ENCODE measurements at regions not wholly inside any gene's neighbourhood (a gene's known extent, or its start where the extent isn't known, plus 50 kb on each side); places are given as distances from the start of the nearest gene placed in this dataset.
"Not testable (repeated sequence)": the region's sequence is repeated elsewhere in the genome, so short reads cannot be mapped to it uniquely, and the experiment has no call there.

GRCh38 chr3:152622811-152623167, 212.1 kb upstream of the P2RY1 start:
- no peak for DNase-seq

- no peak for DNase-seq
Observed at GRCh38 chr3:152623286-152623911, 211.5 kb upstream of the P2RY1 start.

- DNase-seq: no peak
Observed at GRCh38 chr3:152626226-152626625, 208.7 kb upstream of the P2RY1 start.

- no peak for DNase-seq
Observed at GRCh38 chr3:152628496-152628895, 206.4 kb upstream of the P2RY1 start.

- DNase-seq: no peak
Observed at GRCh38 chr3:152629363-152630122, 205.4 kb upstream of the P2RY1 start.

- DNase-seq: no peak
Observed at GRCh38 chr3:152635389-152635788, 199.5 kb upstream of the P2RY1 start.

GRCh38 chr3:152636651-152637050, 198.3 kb upstream of the P2RY1 start:
- no peak for DNase-seq

GRCh38 chr3:152638214-152638613, 196.7 kb upstream of the P2RY1 start:
- DNase-seq: no peak

GRCh38 chr3:152638707-152639450, 196.1 kb upstream of the P2RY1 start:
- DNase-seq: no peak

- no peak for DNase-seq
Observed at GRCh38 chr3:152641198-152641597, 193.7 kb upstream of the P2RY1 start.

GRCh38 chr3:152642658-152643057, 192.3 kb upstream of the P2RY1 start:
- no peak for DNase-seq

GRCh38 chr3:152644478-152644877, 190.5 kb upstream of the P2RY1 start:
- no peak for DNase-seq

GRCh38 chr3:152646004-152646403, 188.9 kb upstream of the P2RY1 start:
- DNase-seq: no peak

GRCh38 chr3:152650177-152650576, 184.8 kb upstream of the P2RY1 start:
- DNase-seq: no peak

GRCh38 chr3:152650923-152651322, 184.0 kb upstream of the P2RY1 start:
- DNase-seq: not testable (repeated sequence)

- DNase-seq: no peak
Observed at GRCh38 chr3:152656214-152656971, 178.5 kb upstream of the P2RY1 start.

GRCh38 chr3:152656972-152657355, 178.0 kb upstream of the P2RY1 start:
- DNase-seq: no peak

- no peak for DNase-seq
Observed at GRCh38 chr3:152658977-152659720, 175.8 kb upstream of the P2RY1 start.

GRCh38 chr3:152662157-152662556, 172.8 kb upstream of the P2RY1 start:
- no peak for DNase-seq

- no peak for DNase-seq
Observed at GRCh38 chr3:152664766-152665165, 170.2 kb upstream of the P2RY1 start.

GRCh38 chr3:152667267-152667666, 167.7 kb upstream of the P2RY1 start:
- no peak for DNase-seq

- no peak for DNase-seq
Observed at GRCh38 chr3:152669560-152669959, 165.4 kb upstream of the P2RY1 start.
